PC-9 (cell line): ENCODE measurements at regions not wholly inside any gene's neighbourhood (a gene's known extent, or its start where the extent isn't known, plus 50 kb on each side); places are given as distances from the start of the nearest gene placed in this dataset.

ENCODE experiments used
- EZH2 ChIP-seq: fragments of 200-600 bp; sonication (generic); IDR thresholded peaks from 2 replicates; pipeline ENCODE4 v1.8.0; 2017; ENCODE audit warnings: antibody characterized with exemption, low read depth
- TF ChIP-seq, protein P1 (sequence below): fragments of 200-600 bp; sonication (generic); conservative IDR thresholded peaks from 2 replicates; pipeline ENCODE4 v1.6.1; 2017; ENCODE audit warnings: mixed run types, antibody characterized with exemption, mild to moderate bottlenecking, moderate library complexity

DNA sequence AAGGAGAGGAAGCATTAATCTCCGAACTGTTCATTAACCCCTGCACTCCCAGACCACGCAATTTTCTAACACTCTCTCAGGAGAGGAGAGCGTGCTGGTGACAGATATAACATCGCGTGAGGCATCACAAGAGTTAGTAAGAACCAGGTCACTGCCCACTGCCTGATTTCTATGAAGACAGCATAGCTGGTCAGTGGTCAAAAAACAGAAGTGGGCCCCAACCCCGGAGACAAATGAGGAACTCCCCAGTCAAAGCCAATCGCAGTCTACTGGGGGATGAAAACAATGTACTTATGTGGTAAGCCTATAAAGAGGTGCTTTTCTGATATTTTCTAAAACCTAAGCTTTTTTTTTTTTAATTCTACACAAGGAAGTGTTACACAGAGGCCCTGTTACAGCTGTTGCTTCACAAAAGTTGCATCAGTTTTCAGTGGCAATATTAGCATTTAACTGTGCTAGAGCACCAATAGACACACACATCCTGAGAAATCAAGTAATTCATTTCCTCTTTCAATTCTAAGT lies 231.8 kb upstream of the IRF2BP2 start:
- no peak for TF ChIP-seq EZH2
- TF ChIP-seq, protein P1, sequence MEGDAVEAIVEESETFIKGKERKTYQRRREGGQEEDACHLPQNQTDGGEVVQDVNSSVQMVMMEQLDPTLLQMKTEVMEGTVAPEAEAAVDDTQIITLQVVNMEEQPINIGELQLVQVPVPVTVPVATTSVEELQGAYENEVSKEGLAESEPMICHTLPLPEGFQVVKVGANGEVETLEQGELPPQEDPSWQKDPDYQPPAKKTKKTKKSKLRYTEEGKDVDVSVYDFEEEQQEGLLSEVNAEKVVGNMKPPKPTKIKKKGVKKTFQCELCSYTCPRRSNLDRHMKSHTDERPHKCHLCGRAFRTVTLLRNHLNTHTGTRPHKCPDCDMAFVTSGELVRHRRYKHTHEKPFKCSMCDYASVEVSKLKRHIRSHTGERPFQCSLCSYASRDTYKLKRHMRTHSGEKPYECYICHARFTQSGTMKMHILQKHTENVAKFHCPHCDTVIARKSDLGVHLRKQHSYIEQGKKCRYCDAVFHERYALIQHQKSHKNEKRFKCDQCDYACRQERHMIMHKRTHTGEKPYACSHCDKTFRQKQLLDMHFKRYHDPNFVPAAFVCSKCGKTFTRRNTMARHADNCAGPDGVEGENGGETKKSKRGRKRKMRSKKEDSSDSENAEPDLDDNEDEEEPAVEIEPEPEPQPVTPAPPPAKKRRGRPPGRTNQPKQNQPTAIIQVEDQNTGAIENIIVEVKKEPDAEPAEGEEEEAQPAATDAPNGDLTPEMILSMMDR = no peak
